BE2C (cell line): ENCODE measurements at regions not wholly inside any gene's neighbourhood (a gene's known extent, or its start where the extent isn't known, plus 50 kb on each side); places are given as distances from the start of the nearest gene placed in this dataset.
"Not testable (repeated sequence)": the region's sequence is repeated elsewhere in the genome, so short reads cannot be mapped to it uniquely, and the experiment has no call there.

Experiments used
- DNase-seq: peaks from one replicate; pipeline ENCODE4 v3.0.0-alpha.2; 2020
- H3K27me3 ChIP-seq: fragments of 250-450 bp; sonication (Bioruptor Pico); 2 replicates; pipeline ENCODE4 v1.5.1; 2020; ENCODE audit warnings: mild to moderate bottlenecking
- H3K36me3 ChIP-seq: fragments of 250-450 bp; sonication (Bioruptor Pico); 2 replicates; pipeline ENCODE4 v1.5.1; 2020; ENCODE audit warnings: mild to moderate bottlenecking
- H3K4me1 ChIP-seq: fragments of 250-450 bp; sonication (Bioruptor Pico); 2 replicates; pipeline ENCODE4 v1.5.1; 2020
- H3K4me3 ChIP-seq: 2 replicates; pipeline ENCODE4 v1.5.1; 2011; ENCODE audit warnings: low read depth, low read length
- H3K9me3 ChIP-seq: fragments of 250-450 bp; sonication (Bioruptor Pico); 2 replicates; pipeline ENCODE4 v1.5.1; 2020
- CTCF ChIP-seq: IDR thresholded peaks from 2 replicates; pipeline ENCODE4 v1.5.1; 2012; ENCODE audit warnings: mild to moderate bottlenecking, low read depth, low read length

GRCh38 chr7:114181280-114181679, 233.3 kb upstream of the FOXP2 start:
- Histone ChIP-seq H3K4me3 (no peak overlapping the region), H3K4me1 (no peaks in the 10 kb centered on the region), H3K27me3 (no peaks in the 10 kb centered on the region), H3K36me3 (no peaks in the 10 kb centered on the region), H3K9me3 (no peaks in the 10 kb centered on the region; the same call in 1 of the 2 replicates)
- DNase-seq: no peak
- no peak for TF ChIP-seq CTCF

- Histone ChIP-seq H3K27me3 (no peaks in the 10 kb centered on the region), H3K4me1 (no peaks in the 10 kb centered on the region), H3K4me3 (no peak overlapping the region), H3K36me3 (no peaks in the 10 kb centered on the region), H3K9me3 (no peaks in the 10 kb centered on the region)
- TF ChIP-seq CTCF: no peak
- no peak for DNase-seq
Observed at GRCh38 chr7:114180556-114181266, 233.9 kb upstream of the FOXP2 start.

GRCh38 chr7:114175125-114175524, 239.5 kb upstream of the FOXP2 start:
- Histone ChIP-seq H3K36me3 (no peaks in the 10 kb centered on the region), H3K9me3 (no peaks in the 10 kb centered on the region), H3K4me1 (no peaks in the 10 kb centered on the region), H3K4me3 (no peak overlapping the region), H3K27me3 (no peaks in the 10 kb centered on the region)
- DNase-seq: no peak
- TF ChIP-seq CTCF: no peak

GRCh38 chr7:114173170-114173890, 241.3 kb upstream of the FOXP2 start:
- H3K4me3 ChIP-seq: no peak overlapping the region
- H3K27me3 ChIP-seq: no peaks in the 10 kb centered on the region
- no peak for TF ChIP-seq CTCF
- no peaks in the 10 kb centered on the region for H3K4me1 ChIP-seq
- H3K36me3 ChIP-seq: no peaks in the 10 kb centered on the region
- DNase-seq: no peak
- no peaks in the 10 kb centered on the region for H3K9me3 ChIP-seq

GRCh38 chr7:114169389-114169788, 245.2 kb upstream of the FOXP2 start:
- not testable (repeated sequence) for H3K4me1 ChIP-seq, H3K27me3 ChIP-seq, DNase-seq, H3K4me3 ChIP-seq, H3K36me3 ChIP-seq, H3K9me3 ChIP-seq

- TF ChIP-seq CTCF: no peak
- no peak for DNase-seq
- Histone ChIP-seq H3K27me3 (no peaks in the 10 kb centered on the region), H3K36me3 (no peaks in the 10 kb centered on the region), H3K4me1 (no peaks in the 10 kb centered on the region), H3K9me3 (no peaks in the 10 kb centered on the region), H3K4me3 (no peak overlapping the region)
Observed at GRCh38 chr7:114160925-114161324, 242.1 kb upstream of the PPP1R3A start.
